Liver (tissue), 8 donors: ENCODE measurements at regions not wholly inside any gene's neighbourhood (a gene's known extent, or its start where the extent isn't known, plus 50 kb on each side); places are given as distances from the start of the nearest gene placed in this dataset.
A peak's percentile ranks its signal among the peaks of the same experiment; 100 is the strongest.

ENCODE experiments used
- DNase-seq: peaks from one replicate; pipeline ENCODE4 v3.0.0-alpha.2; 2017; ENCODE audit warnings: low spot score
- H3K27ac ChIP-seq, 2 donors: one replicate each; pipeline ENCODE4 v1.7.0; 2013; ENCODE audit warnings: inconsistent platforms in 2 of 2, low read length in 2 of 2, control low read depth in 1 of 2, low read depth in 1 of 2, mild to moderate bottlenecking in 1 of 2
- H3K27me3 ChIP-seq, 4 donors: one replicate each; pipeline versions ENCODE4 v1.6.1 to v1.7.0; 2013; ENCODE audit warnings: low read length in 3 of 4, inconsistent platforms in 1 of 4, mild to moderate bottlenecking in 1 of 4, moderate library complexity in 1 of 4; ENCODE audit not compliant: control insufficient read depth in 4 of 4, insufficient read depth in 4 of 4
- H3K36me3 ChIP-seq, 4 donors: one replicate each; pipeline versions ENCODE4 v1.6.1 to v1.7.0; 2013; ENCODE audit warnings: low read length in 3 of 4, mild to moderate bottlenecking in 3 of 4, low read depth in 1 of 4, moderate library complexity in 1 of 4; ENCODE audit not compliant: control insufficient read depth in 4 of 4, insufficient read depth in 3 of 4
- H3K4me1 ChIP-seq, 4 donors: one replicate each; pipeline versions ENCODE4 v1.6.1 to v1.7.0; 2013; ENCODE audit warnings: low read length in 3 of 4, mild to moderate bottlenecking in 3 of 4, moderate library complexity in 1 of 4; ENCODE audit not compliant: control insufficient read depth in 4 of 4, insufficient read depth in 4 of 4
- H3K4me3 ChIP-seq, 3 donors: one replicate each; pipeline versions ENCODE4 v1.6.1 to v1.7.0; 2013; ENCODE audit warnings: low read length in 3 of 3, control low read depth in 1 of 3, low read depth in 1 of 3, mild to moderate bottlenecking in 1 of 3
- H3K9ac ChIP-seq, 2 donors: one replicate each; pipeline ENCODE4 v1.7.0; 2013; ENCODE audit warnings: low read length in 2 of 2, mild to moderate bottlenecking in 2 of 2, moderate library complexity in 2 of 2, control low read depth in 1 of 2, low read depth in 1 of 2
- H3K9me3 ChIP-seq, 4 donors: one replicate each; pipeline versions ENCODE4 v1.6.1 to v1.7.0; 2013; ENCODE audit warnings: low read length in 3 of 4; ENCODE audit not compliant: control insufficient read depth in 4 of 4
- EGR1 ChIP-seq, 2 donors: IDR thresholded peaks; 2 replicates each; pipeline ENCODE4 v1.6.1; 2016 to 2018; ENCODE audit warnings: antibody characterized with exemption in 2 of 2, low read depth in 2 of 2
- FOXA1 ChIP-seq: IDR thresholded peaks from 2 replicates; pipeline ENCODE4 v1.6.1; 2016; ENCODE audit warnings: antibody characterized with exemption
- FOXA2 ChIP-seq: IDR thresholded peaks from 2 replicates; pipeline ENCODE4 v1.6.1; 2016; ENCODE audit warnings: antibody characterized with exemption
- GABPA ChIP-seq, 2 donors: IDR thresholded peaks in 1 of 2; conservative IDR thresholded peaks in 1 of 2; 2 replicates each; pipeline ENCODE4 v1.6.1; 2016; ENCODE audit warnings: antibody characterized with exemption in 2 of 2, mild to moderate bottlenecking in 1 of 2, moderate library complexity in 1 of 2
- HNF4A ChIP-seq, 2 donors: conservative IDR thresholded peaks; 2 replicates each; pipeline ENCODE4 v1.6.1; 2016; ENCODE audit warnings: antibody characterized with exemption in 2 of 2, mild to moderate bottlenecking in 2 of 2
- HNF4G ChIP-seq: IDR thresholded peaks from 2 replicates; pipeline ENCODE4 v1.6.1; 2016; ENCODE audit warnings: antibody characterized with exemption
- JUND ChIP-seq, 2 donors: IDR thresholded peaks; 2 replicates each; pipeline ENCODE4 v1.6.1; 2016; ENCODE audit warnings: antibody characterized with exemption in 2 of 2
- NR2F2 ChIP-seq: IDR thresholded peaks from 2 replicates; pipeline ENCODE4 v1.6.1; 2016; ENCODE audit warnings: antibody characterized with exemption
- RAD21 ChIP-seq, 2 donors: IDR thresholded peaks; 2 replicates each; pipeline ENCODE4 v1.6.1; 2016; ENCODE audit warnings: antibody characterized with exemption in 2 of 2, mild to moderate bottlenecking in 2 of 2
- RXRA ChIP-seq, 2 donors: IDR thresholded peaks; 2 replicates each; pipeline ENCODE4 v1.6.1; 2017 to 2018; ENCODE audit warnings: antibody characterized with exemption in 2 of 2, mild to moderate bottlenecking in 1 of 2
- SP1 ChIP-seq: IDR thresholded peaks from 2 replicates; pipeline ENCODE4 v1.6.1; 2018; ENCODE audit warnings: antibody characterized with exemption, mild to moderate bottlenecking
- TAF1 ChIP-seq: conservative IDR thresholded peaks from 2 replicates; pipeline ENCODE4 v1.6.1; 2016; ENCODE audit warnings: antibody characterized with exemption, mild to moderate bottlenecking
- YY1 ChIP-seq: IDR thresholded peaks from 2 replicates; pipeline ENCODE4 v1.6.1; 2016; ENCODE audit warnings: antibody characterized with exemption, mild to moderate bottlenecking
- WGBS: extraction: QIAGEN DNeasy Blood & Tissue Kit; methylation state at CpG from one replicate; pipeline ENCODE4 v1.1.7; 2013; 5-methylcytosine and 5-hydroxymethylcytosine counted together
- TF ChIP-seq, protein P1 (sequence below): fragments of 150-350 bp; IDR thresholded peaks from 2 replicates; pipeline ENCODE4 v1.5.1; 2017; ENCODE audit warnings: improper control_type of control experiment, low read depth, low read length; ENCODE audit not compliant: missing input control
- TF ChIP-seq, protein P2 (sequence below): IDR thresholded peaks from 2 replicates; pipeline ENCODE4 v1.6.1; 2016; ENCODE audit warnings: antibody characterized with exemption
- TF ChIP-seq, protein P3 (sequence below): IDR thresholded peaks from 2 replicates; pipeline ENCODE4 v1.6.1; 2016; ENCODE audit warnings: antibody characterized with exemption
- TF ChIP-seq, protein P4 (sequence below): IDR thresholded peaks from 2 replicates; pipeline ENCODE4 v1.6.1; 2016; ENCODE audit warnings: antibody characterized with exemption
- TF ChIP-seq, protein P5 (sequence below): IDR thresholded peaks from 2 replicates; pipeline ENCODE4 v1.6.1; 2016; ENCODE audit warnings: antibody characterized with exemption, mild to moderate bottlenecking
- donor health status: healthy.
- donor health status: healthy.
- donor health status: healthy.
- donor health status: healthy.
- donor health status: healthy.

DNA sequence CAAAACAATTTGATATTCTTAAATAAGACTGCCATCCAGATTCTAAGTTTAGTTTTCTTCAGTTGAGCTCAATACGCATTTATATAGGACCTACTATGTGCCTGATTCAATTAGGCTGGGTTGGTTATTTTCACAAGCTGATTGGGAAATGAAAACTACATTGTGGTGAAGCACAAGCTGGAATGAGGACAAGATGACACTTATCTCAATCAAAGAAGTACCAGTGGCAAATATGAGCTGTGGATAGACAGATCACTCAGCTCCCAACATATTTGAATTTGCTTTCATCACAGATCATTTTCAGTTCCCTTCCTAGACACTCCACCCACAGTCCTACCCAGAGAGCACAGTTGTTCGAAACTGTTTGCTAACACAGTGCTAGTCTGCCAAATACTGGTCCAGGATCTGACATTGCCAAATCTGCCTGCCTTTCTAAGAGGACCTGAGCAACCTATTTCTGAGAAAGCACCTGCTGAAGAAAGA is 74.7 kb downstream of the LLPH start:
- TF ChIP-seq RAD21 (IDR thresholded peaks at IDR 0.05) (peak; percentile 15), SP1 (no peak), EGR1 (IDR thresholded peaks at IDR 0.05; ENCODE audit: low read depth in 2 of 2) (no peak), RXRA (IDR thresholded peaks at IDR 0.05) (peak in 1 of 2 donors; percentile 22), HNF4A (conservative IDR thresholded peaks at IDR 0.05) (peak; percentile 36 to 48)
- TF ChIP-seq, protein P1, sequence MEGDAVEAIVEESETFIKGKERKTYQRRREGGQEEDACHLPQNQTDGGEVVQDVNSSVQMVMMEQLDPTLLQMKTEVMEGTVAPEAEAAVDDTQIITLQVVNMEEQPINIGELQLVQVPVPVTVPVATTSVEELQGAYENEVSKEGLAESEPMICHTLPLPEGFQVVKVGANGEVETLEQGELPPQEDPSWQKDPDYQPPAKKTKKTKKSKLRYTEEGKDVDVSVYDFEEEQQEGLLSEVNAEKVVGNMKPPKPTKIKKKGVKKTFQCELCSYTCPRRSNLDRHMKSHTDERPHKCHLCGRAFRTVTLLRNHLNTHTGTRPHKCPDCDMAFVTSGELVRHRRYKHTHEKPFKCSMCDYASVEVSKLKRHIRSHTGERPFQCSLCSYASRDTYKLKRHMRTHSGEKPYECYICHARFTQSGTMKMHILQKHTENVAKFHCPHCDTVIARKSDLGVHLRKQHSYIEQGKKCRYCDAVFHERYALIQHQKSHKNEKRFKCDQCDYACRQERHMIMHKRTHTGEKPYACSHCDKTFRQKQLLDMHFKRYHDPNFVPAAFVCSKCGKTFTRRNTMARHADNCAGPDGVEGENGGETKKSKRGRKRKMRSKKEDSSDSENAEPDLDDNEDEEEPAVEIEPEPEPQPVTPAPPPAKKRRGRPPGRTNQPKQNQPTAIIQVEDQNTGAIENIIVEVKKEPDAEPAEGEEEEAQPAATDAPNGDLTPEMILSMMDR = no peak
- TF ChIP-seq, protein P2, sequence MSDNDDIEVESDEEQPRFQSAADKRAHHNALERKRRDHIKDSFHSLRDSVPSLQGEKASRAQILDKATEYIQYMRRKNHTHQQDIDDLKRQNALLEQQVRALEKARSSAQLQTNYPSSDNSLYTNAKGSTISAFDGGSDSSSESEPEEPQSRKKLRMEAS = peak; percentile 39
- no peaks in the 10 kb centered on the region for H3K9me3 ChIP-seq
- WGBS = 54% methylated on average over 2 of the region's 2 CpGs
- no peak overlapping the region for H3K9ac ChIP-seq
- no peaks in the 10 kb centered on the region for H3K36me3 ChIP-seq
- peaks cover 0 to 2% (median under 1%) of the 10 kb centered on the region in 4 donors for H3K4me1 ChIP-seq
- DNase-seq = no peak
- no peaks in the 10 kb centered on the region for H3K27me3 ChIP-seq
- H3K4me3 ChIP-seq = no peak overlapping the region
- no peak overlapping the region for H3K27ac ChIP-seq

DNA sequence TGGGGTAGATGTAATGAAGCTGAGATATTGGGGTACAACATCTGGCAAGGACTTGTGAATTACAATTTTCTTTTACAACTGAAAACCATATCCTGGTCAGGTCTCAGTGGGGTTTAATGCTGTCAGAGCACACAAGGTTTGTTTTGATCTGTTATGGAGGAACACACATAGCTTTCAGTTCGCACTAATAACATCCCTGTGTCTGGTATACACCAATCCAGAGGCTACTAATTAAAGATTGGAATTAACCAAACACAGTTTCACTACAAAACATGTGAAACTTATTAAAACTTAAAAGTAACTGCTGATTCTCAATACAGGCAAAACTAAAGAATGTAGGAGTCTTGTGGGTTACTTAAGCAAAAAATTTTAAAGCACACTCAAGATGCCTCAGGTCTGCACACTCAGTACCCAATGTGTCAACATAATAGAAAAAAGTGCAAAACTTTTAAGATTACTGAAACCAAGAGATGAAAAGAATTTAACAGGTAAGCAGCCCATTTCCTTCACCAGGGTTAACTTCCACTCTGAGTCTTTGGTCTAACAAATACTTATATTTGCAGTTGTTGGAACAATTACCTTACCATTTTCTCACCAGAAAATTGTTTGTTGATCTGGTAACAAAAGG is 77.4 kb downstream of the LLPH start:
- no peaks in the 10 kb centered on the region for H3K9me3 ChIP-seq
- no peak overlapping the region for H3K9ac ChIP-seq
- no peaks in the 10 kb centered on the region for H3K27me3 ChIP-seq
- H3K4me3 ChIP-seq = no peak overlapping the region
- TF ChIP-seq RXRA (IDR thresholded peaks at IDR 0.05) (no peak), GABPA (IDR thresholded peaks at IDR 0.05 in 1 of 2, conservative IDR thresholded peaks at IDR 0.05 in 1 of 2) (no peak), FOXA1 (no peak), JUND (IDR thresholded peaks at IDR 0.05) (no peak), YY1 (no peak), SP1 (no peak), TAF1 (no peak), RAD21 (IDR thresholded peaks at IDR 0.05) (no peak), NR2F2 (no peak), EGR1 (IDR thresholded peaks at IDR 0.05; ENCODE audit: low read depth in 2 of 2) (no peak), HNF4G (no peak), HNF4A (conservative IDR thresholded peaks at IDR 0.05) (no peak), FOXA2 (no peak)
- TF ChIP-seq, protein P1 = no peak
- TF ChIP-seq, protein P3, sequence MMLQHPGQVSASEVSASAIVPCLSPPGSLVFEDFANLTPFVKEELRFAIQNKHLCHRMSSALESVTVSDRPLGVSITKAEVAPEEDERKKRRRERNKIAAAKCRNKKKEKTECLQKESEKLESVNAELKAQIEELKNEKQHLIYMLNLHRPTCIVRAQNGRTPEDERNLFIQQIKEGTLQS = no peak
- TF ChIP-seq, protein P4, sequence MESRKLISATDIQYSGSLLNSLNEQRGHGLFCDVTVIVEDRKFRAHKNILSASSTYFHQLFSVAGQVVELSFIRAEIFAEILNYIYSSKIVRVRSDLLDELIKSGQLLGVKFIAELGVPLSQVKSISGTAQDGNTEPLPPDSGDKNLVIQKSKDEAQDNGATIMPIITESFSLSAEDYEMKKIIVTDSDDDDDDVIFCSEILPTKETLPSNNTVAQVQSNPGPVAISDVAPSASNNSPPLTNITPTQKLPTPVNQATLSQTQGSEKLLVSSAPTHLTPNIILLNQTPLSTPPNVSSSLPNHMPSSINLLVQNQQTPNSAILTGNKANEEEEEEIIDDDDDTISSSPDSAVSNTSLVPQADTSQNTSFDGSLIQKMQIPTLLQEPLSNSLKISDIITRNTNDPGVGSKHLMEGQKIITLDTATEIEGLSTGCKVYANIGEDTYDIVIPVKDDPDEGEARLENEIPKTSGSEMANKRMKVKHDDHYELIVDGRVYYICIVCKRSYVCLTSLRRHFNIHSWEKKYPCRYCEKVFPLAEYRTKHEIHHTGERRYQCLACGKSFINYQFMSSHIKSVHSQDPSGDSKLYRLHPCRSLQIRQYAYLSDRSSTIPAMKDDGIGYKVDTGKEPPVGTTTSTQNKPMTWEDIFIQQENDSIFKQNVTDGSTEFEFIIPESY = no peak
- TF ChIP-seq, protein P5, sequence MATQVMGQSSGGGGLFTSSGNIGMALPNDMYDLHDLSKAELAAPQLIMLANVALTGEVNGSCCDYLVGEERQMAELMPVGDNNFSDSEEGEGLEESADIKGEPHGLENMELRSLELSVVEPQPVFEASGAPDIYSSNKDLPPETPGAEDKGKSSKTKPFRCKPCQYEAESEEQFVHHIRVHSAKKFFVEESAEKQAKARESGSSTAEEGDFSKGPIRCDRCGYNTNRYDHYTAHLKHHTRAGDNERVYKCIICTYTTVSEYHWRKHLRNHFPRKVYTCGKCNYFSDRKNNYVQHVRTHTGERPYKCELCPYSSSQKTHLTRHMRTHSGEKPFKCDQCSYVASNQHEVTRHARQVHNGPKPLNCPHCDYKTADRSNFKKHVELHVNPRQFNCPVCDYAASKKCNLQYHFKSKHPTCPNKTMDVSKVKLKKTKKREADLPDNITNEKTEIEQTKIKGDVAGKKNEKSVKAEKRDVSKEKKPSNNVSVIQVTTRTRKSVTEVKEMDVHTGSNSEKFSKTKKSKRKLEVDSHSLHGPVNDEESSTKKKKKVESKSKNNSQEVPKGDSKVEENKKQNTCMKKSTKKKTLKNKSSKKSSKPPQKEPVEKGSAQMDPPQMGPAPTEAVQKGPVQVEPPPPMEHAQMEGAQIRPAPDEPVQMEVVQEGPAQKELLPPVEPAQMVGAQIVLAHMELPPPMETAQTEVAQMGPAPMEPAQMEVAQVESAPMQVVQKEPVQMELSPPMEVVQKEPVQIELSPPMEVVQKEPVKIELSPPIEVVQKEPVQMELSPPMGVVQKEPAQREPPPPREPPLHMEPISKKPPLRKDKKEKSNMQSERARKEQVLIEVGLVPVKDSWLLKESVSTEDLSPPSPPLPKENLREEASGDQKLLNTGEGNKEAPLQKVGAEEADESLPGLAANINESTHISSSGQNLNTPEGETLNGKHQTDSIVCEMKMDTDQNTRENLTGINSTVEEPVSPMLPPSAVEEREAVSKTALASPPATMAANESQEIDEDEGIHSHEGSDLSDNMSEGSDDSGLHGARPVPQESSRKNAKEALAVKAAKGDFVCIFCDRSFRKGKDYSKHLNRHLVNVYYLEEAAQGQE = no peak
- TF ChIP-seq, protein P2 = no peak
- no peaks in the 10 kb centered on the region for H3K36me3 ChIP-seq
- DNase-seq = no peak
- peaks cover 3 to 14% (median 7%) of the 10 kb centered on the region in 4 donors for H3K4me1 ChIP-seq
- WGBS = 95% methylated on average over 1 of the region's 1 CpG
- no peak overlapping the region for H3K27ac ChIP-seq
